ENCODE measurements at regions not wholly inside any gene's neighbourhood (a gene's known extent, or its start where the extent isn't known, plus 50 kb on each side); places are given as distances from the start of the nearest gene placed in this dataset.

- TF ChIP-seq CTCF (conservative IDR thresholded peaks at IDR 0.05 in 1 of 2, IDR thresholded peaks at IDR 0.05 in 1 of 2; ENCODE audit: low read depth in 1 of 2, low read length in 2 of 2) (no peak), EZH2 (IDR thresholded peaks at IDR 0.05; ENCODE audit: low read length, missing control alignments) (no peak)
Observed at GRCh38 chr4:29073571-29073970, 1646.6 kb upstream of the PCDH7 start.

Measured in fibroblast of lung (primary cell).